Left colon (tissue), 2 donors: ENCODE measurements at regions not wholly inside any gene's neighbourhood (a gene's known extent, or its start where the extent isn't known, plus 50 kb on each side); places are given as distances from the start of the nearest gene placed in this dataset.
A peak's percentile ranks its signal among the peaks of the same experiment; 100 is the strongest.

Experiments
- ATAC-seq: fragments of 200-7000 bp; cut with Tn5 transposase; one replicate; pipeline ENCODE4 v1.9.1; 2020; ENCODE audit warnings: mild to moderate bottlenecking, moderate library complexity
- DNase-seq, 2 donors: peaks; one replicate each; pipeline ENCODE4 v3.0.0-alpha.2; 2020
- intact Hi-C, 2 donors: fragments of 100-400 bp; cut with DNase I in 1 of 2; cut with micrococcal nuclease in 1 of 2; formaldehyde crosslinking; loops; one replicate each; pipeline versions ENCODE4 v1.11.2 to v1.14.0; 2022; cut with DNase I, micrococcal nuclease
- donor health status: DM: no; HTN: no; CAD: no.
- donor health status: DM: yes; HTN: yes; CAD: no.

DNA sequence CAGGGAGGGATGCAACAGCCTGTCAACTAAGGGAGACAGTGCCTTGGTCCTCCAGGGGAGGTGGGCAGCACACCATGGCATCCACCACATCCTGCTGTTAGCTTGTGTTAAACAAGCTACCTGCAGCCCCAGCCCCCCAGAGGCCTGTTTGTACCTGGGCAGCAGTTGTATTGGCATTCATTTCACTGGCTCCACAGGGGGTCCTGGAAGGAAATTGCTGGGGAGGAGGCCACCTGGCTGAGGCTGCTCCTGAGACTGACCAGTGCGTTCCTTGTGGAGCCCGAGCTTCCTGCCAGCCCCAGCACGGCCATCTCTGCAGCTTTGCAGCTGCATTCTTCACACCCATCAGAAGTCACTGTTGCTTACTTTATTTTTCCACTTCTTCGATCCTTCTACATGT, 479.9 kb downstream of the INSC start:
- DNase-seq = no peak
- intact Hi-C loops = no loop called here
- ATAC-seq = no peak

DNA sequence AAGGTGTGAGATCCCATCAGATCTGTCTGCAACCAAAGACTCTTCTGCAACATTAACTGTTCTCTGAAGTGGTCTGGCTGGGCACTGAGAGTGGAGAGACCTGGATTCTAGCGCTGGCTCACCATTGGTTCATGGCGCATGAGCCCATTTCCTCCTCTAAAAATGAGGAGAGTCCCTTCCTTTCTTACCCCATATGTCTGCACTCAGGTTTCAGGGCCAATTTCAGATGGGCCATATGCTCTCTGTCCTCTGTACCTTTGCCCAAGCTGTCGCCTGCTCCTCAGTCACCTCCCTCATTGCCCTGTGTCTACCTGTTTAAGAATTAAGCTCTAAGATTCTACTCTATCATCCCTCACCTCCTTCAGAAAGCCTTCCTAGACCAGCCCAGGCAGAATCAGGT, 484.7 kb downstream of the INSC start:
- ATAC-seq (no peak), DNase-seq (no peak)
- intact Hi-C loops = no loop called here

DNA sequence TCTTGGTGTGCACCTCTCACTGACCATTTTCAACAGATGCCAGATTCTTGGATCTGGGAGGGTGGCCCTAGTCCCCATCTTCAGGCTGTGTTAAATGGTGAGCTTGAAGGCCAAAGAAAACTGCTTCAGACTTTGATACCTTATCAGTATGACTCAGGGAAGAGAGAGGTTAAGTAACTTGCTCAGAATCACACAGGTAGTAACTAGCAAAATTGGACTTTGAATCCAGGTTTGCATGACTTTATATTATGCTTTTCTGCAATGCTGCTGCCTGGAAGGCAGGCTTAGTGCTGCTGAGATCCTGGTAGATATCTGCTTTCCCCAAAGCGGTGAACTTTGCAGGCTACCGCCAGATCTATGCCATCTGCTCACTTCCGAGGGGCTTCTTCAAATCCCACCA, 487.3 kb downstream of the INSC start:
- no peak for DNase-seq
- intact Hi-C loops = no loop called here

DNA sequence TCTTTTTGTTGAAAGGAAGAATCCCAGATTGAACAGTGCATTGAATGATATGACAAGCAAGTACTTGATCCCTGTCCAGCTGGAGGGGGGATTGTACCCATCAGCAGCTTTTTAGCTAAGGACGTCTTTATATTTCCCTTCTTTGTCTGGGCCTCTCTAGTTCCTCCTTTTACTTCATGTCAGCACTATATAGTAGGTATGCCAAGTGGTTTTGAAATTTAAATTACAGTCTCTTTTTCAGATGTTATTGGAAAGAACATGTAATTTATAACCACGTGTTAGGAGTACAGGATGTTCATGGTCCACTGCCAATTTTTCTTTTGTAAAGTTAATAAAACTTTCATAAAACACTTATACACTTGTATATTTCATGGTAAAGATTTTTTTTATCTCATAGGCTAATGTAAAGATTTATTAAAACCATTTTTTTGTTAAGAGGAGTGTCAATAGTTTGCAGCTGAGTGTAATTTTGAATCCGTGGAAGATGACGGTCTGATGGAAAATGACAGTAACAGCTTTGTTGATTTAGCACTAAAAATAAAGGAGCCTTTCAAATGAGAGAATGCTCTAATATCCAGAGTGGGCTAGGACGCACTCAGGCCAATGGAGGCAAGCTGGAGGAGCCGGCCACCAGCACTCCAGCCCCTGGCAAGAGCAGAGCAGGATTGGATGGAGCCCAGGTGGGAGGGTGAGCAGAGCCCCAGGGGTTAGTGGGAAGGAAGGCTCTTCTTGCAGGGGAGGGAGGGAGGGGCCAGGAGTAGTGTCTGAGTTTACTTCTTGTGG, 488.3 kb downstream of the INSC start:
- ATAC-seq (no peak), DNase-seq (no peak)
- intact Hi-C loops = no loop called here

More for the DNA sequence above, 487.3 kb downstream of the INSC start:
- peak; percentile 83 for ATAC-seq

DNA sequence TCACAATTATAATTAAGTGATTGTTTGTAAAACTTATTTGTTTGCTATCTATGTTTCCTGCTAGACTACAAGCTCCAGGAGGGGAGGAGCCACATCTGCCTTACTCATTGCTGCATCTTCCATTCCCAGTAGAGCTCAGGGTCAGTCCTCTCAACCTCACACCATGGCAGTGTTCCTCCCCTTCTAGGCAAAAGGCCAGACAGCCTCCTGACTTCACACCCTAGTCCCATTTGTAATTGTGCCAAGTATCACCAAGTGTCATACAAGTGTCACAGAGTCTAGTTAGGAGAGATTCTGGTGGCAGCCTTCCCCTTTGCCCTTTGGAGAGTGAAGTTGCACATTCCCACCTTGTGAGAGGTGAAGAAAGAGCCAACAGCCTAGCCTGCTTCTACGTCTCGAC, 490.4 kb downstream of the INSC start:
- ATAC-seq (peak; percentile 70), DNase-seq (no peak)
- intact Hi-C loops = no loop called here

DNA sequence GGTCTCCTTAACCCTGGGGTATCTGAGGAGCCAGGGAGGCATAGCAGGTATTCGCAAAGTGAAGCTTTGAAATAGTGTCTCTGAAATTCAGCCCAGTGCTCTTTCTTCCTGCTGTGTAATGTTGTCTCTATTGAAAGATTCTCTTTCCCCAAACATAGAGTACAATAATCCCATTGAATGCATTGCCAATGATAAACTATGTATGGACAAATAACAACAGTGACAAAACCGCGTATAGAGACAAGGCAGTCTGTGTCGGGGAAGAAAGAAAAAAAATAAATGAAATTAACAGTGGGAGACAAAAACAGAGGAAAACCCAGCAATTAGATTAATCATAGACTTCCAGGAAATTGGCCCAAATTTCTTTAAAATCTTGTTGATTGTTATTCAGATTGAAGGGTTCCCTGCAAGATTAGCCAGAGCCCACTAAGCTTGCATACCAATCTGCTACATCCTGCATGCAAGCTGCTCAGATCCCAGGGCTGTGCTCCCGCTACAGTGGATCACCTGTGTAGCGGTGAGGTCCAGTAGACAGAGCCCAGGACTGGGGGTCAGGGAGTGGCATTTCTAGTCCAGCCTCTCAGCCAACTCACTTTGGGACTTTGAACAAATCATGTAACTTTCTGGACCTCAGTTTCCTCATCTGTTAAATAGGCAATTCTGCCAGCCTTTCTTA, 492.8 kb downstream of the INSC start:
- ATAC-seq (no peak), DNase-seq (no peak)
- intact Hi-C loops = no loop called here

DNA sequence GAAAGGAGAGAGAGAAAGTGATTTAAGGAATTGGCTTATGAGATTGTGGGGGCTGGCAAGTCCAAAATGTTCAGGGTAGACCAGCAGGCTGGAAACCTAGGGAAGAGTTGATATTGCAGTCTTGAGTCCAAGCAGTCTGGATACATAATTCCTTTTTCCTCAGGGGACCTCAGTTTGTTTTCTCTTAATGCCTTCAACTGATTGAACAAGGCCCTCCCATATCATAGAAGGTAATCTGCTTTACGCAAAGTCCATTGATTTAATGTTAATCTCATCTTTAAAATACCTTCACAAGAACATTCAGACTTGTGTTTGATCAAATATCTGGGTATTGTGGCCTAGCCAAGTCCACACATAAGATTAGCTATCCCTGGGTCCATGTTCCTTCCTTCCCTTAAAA, 494.7 kb downstream of the INSC start:
- intact Hi-C loops = no loop called here
- DNase-seq = no peak
- ATAC-seq = no peak

DNA sequence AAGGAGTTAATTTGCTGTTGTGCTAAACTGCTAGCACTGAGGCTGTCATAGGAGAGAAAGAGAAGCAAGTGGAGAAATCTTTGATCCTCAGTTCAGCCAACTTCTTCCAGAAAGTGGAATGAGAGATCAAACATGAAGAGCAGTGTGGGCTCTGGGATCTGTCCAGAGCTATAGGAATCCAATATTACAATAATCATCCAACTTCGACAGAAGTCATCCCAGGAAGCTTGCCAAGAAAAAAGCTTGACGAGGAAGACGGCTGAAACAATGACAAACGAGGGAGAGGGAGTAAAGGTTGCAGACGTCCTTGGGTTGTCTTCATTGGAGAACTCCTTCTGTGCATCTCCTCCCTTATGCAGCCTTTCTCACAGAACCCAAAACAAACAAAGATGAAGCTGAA, 496.2 kb downstream of the INSC start:
- intact Hi-C loops = no loop called here
- ATAC-seq (no peak), DNase-seq (no peak)

DNA sequence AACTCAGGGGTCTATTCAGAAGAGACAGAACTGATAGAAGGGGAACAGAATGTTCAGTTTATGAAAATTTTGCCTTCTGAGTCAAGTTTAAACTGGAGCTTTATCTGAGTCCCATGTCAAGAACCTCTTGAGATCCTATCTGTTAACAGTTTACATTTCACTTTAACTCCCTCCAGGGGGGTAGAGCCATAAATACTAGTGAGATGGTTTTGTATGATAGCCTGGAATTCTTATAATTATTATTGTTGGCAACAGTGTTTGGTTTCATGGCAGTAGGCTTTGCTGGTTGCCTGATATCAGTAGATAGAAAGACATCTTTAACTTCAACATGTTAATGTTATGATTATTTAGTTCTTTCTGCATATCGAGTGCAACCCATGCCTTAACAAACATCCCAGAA, 498.5 kb downstream of the INSC start:
- DNase-seq (no peak), ATAC-seq (no peak)
- intact Hi-C loops = no loop called here

DNA sequence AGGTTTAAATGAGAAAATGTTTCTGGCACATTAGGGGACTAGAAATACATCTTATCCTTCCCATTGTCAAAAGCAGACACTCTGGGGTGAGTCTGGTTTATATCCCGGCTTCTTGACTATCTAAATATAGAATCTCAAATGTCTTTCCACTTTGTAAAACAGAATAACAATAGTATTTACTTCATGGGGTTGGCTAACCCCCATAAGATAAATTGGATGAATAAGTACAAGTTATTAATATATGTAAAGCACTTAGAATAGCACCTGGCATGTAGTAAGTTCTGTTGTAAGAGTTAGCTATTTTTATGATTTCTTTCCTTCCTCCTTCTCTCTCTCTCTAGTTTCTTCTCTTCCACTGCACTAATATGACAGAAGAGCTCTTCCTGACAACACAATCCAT, 499.1 kb downstream of the INSC start:
- ATAC-seq = no peak
- no peak for DNase-seq
- intact Hi-C loops = no loop called here

DNA sequence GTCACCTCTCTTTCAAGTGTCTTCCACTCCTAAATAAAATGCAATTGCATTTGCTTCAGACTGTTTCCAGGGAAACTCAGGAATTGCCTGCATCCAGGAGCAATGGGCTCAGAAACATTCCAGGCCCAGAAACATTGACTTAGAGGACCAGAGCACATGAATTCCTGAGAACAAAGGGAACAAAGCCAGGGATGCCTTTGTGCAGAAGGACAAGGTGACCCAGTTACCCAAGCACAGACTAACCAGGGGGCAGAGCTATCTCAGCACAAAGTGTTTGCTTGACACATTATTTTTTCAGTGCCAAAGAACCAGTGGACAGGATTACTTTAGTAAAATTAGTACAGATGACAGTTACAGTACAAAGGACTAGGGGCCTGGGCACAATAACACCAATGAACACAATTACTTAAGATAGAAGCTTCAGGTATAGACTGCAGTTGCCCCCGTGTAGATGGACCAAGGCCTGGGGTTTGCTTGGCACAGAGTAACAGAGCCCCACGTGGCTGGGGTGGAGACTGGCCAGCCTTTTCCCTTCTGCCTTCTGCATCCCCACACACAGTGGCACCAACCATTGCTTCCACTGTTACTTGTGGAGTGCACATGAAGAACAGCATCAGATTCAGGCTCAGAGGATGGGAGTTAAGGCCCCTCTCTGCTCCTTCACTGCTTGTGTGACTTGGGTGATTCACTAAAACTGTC, 500.8 kb downstream of the INSC start:
- DNase-seq (no peak), ATAC-seq (no peak)
- intact Hi-C loops = no loop called here

GRCh38 chr11:15616130-15617105, 501.7 kb downstream of the INSC start:
- no peak for DNase-seq
- intact Hi-C loops = no loop called here
- ATAC-seq = no peak

DNA sequence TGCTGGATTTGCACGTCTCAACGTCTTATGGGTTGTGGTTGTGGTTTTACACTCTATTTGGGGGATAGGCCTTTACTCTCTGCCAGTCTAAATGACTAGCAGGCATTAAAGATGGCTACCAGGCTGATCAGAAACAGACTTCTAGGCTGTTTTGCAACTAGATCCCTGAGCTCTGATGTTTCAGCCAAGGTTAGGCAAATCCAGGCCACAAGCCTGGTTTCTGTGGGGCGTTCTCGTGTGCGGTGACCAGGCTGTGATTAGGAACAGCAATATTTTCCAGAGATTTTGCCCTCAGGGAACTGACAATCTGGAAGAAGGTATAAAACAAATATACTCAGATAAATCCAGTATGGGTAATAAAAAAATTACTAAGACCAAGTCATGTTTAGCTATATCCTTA, 502.4 kb downstream of the INSC start:
- ATAC-seq (no peak), DNase-seq (no peak)
- intact Hi-C loops = no loop called here

DNA sequence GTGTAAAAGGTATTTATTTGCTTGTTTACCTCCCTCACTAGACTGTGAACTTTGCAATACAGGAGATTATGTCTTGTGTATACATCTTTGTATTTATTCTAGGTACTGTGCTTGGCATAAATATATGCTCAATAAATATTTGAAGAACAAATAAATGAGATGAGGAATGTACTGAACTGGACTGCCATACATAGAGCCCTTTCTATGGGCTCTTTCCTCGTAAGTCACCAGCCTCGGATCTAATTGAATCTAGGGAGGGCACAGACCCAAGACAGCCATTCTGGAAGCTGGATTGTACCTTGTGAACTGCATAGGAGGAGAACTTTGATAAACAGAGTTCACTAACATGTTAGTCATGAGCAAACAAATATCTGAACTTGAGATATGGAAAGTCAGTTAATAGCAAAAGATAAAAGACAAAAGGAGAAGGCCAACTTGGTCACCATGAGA, 503.9 kb downstream of the INSC start:
- intact Hi-C loops = no loop called here
- DNase-seq (no peak), ATAC-seq (no peak)

- intact Hi-C loops = no loop called here
- DNase-seq (no peak), ATAC-seq (no peak)
Observed at GRCh38 chr11:15621565-15621964, 506.8 kb downstream of the INSC start.

DNA sequence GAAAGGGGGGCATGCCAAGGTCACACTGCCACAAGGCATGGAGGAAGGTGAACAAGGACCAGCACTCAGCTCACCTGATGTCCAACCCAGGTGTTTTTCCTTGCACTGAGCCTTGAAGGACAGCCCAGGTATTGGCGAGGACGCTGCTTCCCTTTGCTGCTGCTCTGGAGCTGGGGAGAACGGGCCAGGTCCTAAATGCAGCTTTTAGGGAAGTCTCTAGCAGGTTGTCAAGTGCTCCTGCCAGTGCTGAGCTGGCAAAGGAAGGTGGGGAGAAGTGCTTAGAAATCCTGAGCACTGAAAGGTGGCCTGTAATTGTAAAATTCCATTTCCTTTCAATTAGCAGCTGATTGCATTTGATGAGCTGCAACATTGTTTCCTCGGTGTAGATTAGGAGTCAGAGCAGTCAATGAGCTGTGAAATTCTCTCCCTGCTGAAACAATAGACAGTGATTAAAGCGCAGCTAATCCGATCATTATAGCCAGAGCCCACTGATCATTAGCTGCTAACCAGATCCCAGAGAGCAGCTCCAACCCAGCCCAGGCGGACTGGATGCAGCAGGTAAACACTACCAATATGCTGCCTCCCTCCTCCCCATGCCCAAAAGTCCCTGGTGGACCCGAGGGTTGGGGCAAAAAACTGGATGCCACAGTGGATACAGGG, 507.6 kb downstream of the INSC start:
- DNase-seq (no peak), ATAC-seq (no peak)
- intact Hi-C loops = no loop called here

DNA sequence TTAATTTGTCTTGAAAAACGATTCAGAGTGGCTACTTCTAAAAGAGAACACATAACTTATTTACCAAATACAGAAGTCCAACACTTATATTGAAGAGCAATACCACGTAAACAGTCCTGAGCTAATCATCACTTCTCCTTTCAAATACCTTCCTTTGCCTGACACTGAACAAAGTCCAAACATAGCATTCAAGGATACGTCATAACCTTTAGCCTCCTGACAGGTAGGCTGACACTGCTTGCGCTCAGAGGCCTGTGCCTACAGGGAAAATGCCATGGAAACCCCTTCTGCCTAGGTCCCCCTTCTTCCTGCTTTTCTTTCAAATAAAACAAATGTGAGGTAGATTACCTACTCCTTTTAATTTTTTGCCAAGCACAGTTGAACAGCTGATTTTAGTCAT, 510.0 kb downstream of the INSC start:
- intact Hi-C loops = no loop called here
- DNase-seq (no peak), ATAC-seq (peak; percentile 85)

DNA sequence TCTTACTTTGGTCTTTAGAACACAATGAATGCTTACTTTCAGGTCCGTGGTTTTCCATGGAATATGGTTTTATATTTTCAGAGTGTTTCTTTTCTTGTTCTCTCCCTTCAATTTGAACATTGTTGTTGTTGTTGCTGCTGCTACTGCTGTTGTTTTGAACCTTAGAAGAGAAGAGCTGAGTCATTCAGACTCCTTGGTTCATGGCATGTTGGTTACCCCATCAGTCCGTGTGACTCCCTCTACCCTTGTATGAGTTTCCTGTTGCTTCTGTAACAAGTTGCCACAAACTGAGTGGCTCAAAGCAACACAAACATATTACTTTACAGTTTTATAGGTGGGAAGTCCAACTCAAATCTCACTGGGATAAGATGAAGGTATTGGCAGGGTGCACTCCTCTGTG, 511.0 kb downstream of the INSC start:
- no peak for DNase-seq
- intact Hi-C loops = no loop called here
- no peak for ATAC-seq

DNA sequence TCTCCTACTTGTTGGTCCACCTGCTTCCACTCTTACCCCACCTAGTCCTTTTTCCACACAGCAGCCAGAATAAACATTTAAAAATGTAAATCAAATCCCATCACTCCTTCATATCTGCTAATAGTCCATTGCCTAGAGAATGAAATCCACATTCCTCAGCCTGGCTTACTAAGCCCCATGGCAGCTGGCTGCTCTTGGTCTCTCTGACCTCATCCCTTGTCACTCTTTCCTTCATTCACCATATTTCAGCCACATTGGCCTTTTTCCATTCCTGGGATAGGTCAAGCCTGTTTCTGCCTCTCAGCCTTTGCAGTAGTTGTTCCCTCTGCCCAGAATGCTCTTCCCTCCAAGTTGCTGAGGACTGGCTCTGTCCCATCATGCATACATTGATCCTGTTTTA, 512.8 kb downstream of the INSC start:
- ATAC-seq (no peak), DNase-seq (no peak)
- intact Hi-C loops = no loop called here
